PFSK-1 (cell line): ENCODE measurements at regions not wholly inside any gene's neighbourhood (a gene's known extent, or its start where the extent isn't known, plus 50 kb on each side); places are given as distances from the start of the nearest gene placed in this dataset.

Source experiments
- FOXP2 ChIP-seq: optimal IDR thresholded peaks from 2 replicates; pipeline ENCODE3; 2011; ENCODE audit warnings: borderline replicate concordance, control low read depth, inconsistent platforms; ENCODE audit not compliant: insufficient read depth; ENCODE audit errors: extremely low read length, extremely low read depth
- POLR2AphosphoS5 ChIP-seq: IDR thresholded peaks from 2 replicates; pipeline ENCODE4 v1.6.1; 2012; ENCODE audit warnings: low read depth, mild to moderate bottlenecking, control low read depth, low read length, moderate library complexity
- SIN3A ChIP-seq: IDR thresholded peaks from 2 replicates; pipeline ENCODE4 v1.6.1; 2012; ENCODE audit warnings: mild to moderate bottlenecking, low read length, moderate library complexity, borderline replicate concordance; ENCODE audit not compliant: insufficient read depth
- TAF1 ChIP-seq: IDR thresholded peaks from 2 replicates; pipeline ENCODE4 v1.6.1; 2012; ENCODE audit warnings: low read length, control low read depth, borderline replicate concordance; ENCODE audit not compliant: insufficient read depth
- TF ChIP-seq, protein P1 (sequence below), 2 experiments: IDR thresholded peaks; 2 replicates each; pipeline versions ENCODE4 v1.6.1 to v1.8.0; 2011 to 2012; ENCODE audit warnings: low read depth in 2 of 2, low read length in 2 of 2, control low read depth in 1 of 2, inconsistent platforms in 1 of 2, mild to moderate bottlenecking in 1 of 2, moderate library complexity in 1 of 2; ENCODE audit not compliant: insufficient read depth in 1 of 2

GRCh38 chr6:97630604-97631003, 347.6 kb upstream of the MMS22L start:
- TF ChIP-seq SIN3A, result no peak
- no peak for TF ChIP-seq TAF1
- TF ChIP-seq FOXP2, result no peak
- TF ChIP-seq, protein P1, sequence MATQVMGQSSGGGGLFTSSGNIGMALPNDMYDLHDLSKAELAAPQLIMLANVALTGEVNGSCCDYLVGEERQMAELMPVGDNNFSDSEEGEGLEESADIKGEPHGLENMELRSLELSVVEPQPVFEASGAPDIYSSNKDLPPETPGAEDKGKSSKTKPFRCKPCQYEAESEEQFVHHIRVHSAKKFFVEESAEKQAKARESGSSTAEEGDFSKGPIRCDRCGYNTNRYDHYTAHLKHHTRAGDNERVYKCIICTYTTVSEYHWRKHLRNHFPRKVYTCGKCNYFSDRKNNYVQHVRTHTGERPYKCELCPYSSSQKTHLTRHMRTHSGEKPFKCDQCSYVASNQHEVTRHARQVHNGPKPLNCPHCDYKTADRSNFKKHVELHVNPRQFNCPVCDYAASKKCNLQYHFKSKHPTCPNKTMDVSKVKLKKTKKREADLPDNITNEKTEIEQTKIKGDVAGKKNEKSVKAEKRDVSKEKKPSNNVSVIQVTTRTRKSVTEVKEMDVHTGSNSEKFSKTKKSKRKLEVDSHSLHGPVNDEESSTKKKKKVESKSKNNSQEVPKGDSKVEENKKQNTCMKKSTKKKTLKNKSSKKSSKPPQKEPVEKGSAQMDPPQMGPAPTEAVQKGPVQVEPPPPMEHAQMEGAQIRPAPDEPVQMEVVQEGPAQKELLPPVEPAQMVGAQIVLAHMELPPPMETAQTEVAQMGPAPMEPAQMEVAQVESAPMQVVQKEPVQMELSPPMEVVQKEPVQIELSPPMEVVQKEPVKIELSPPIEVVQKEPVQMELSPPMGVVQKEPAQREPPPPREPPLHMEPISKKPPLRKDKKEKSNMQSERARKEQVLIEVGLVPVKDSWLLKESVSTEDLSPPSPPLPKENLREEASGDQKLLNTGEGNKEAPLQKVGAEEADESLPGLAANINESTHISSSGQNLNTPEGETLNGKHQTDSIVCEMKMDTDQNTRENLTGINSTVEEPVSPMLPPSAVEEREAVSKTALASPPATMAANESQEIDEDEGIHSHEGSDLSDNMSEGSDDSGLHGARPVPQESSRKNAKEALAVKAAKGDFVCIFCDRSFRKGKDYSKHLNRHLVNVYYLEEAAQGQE (IDR thresholded peaks at IDR 0.05; ENCODE audit: insufficient read depth in 1 of 2, low read depth in 2 of 2, low read length in 2 of 2), result no peak
- TF ChIP-seq POLR2AphosphoS5, result no peak

GRCh38 chr6:97632341-97632740, 349.3 kb upstream of the MMS22L start:
- TF ChIP-seq TAF1, result no peak
- TF ChIP-seq, protein P1 (IDR thresholded peaks at IDR 0.05; ENCODE audit: insufficient read depth in 1 of 2, low read depth in 2 of 2, low read length in 2 of 2), result no peak
- TF ChIP-seq POLR2AphosphoS5, result no peak
- no peak for TF ChIP-seq SIN3A
- no peak for TF ChIP-seq FOXP2

DNA sequence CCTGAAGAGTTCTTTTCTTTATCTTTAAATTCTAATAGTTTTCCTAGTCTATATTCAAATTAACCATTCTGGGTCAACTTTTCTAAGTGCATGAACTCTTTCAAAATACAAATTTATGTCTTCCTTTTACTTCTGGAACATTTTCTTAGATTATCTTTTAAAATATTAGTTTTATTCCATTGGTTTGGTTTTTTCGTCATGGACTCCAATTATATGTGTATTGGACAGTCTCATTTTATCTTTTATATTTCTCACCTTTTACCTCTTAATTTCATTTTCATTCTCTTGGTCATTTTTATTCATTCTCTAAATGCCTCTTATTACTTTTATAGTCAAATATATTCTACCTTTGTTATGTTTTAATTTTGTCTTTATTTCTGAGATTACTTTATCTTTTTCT, 356.7 kb upstream of the MMS22L start:
- TF ChIP-seq, protein P1 (IDR thresholded peaks at IDR 0.05; ENCODE audit: insufficient read depth in 1 of 2, low read depth in 2 of 2, low read length in 2 of 2), result no peak
- no peak for TF ChIP-seq POLR2AphosphoS5
- TF ChIP-seq SIN3A, result no peak
- TF ChIP-seq FOXP2, result no peak
- TF ChIP-seq TAF1, result no peak

GRCh38 chr6:97644353-97644752, 361.3 kb upstream of the MMS22L start:
- TF ChIP-seq SIN3A, result no peak
- no peak for TF ChIP-seq TAF1
- TF ChIP-seq FOXP2, result no peak
- no peak for TF ChIP-seq POLR2AphosphoS5
- TF ChIP-seq, protein P1 (IDR thresholded peaks at IDR 0.05; ENCODE audit: insufficient read depth in 1 of 2, low read depth in 2 of 2, low read length in 2 of 2), result no peak

DNA sequence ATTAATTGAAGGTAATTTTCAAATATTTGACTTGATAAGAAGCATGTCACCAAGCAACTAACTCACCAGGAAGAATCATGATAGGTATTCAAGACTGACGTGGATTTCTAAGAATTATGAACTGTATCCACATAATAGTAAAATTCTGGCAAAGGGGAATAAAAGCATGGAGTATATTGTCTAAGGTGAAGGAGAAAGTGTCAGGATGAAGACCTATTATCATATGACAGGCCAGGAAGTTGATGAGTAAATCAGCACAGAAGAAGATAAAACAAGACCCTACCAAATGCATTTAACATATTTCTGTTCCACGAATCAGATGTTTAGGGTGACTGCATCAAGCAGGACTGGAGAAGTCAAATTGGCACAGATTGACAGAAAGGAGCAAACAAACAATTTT, 362.7 kb upstream of the MMS22L start:
- TF ChIP-seq, protein P1 (IDR thresholded peaks at IDR 0.05; ENCODE audit: insufficient read depth in 1 of 2, low read depth in 2 of 2, low read length in 2 of 2), result no peak
- TF ChIP-seq TAF1, result no peak
- no peak for TF ChIP-seq POLR2AphosphoS5
- no peak for TF ChIP-seq FOXP2
- TF ChIP-seq SIN3A, result no peak
